Limb (tissue), 2 donors: ENCODE measurements at regions not wholly inside any gene's neighbourhood (a gene's known extent, or its start where the extent isn't known, plus 50 kb on each side); places are given as distances from the start of the nearest gene placed in this dataset.
A peak's percentile ranks its signal among the peaks of the same experiment; 100 is the strongest.

Experiments
- DNase-seq, 2 donors: peaks; one replicate each; pipeline ENCODE4 v3.0.0-alpha.2; 2016; ENCODE audit errors: extremely low spot score in 2 of 2

- DNase-seq = no peak
These were observed 109.9 kb upstream of the PAXBP1 start for GRCh38 chr21:32881458-32881857.

- DNase-seq = no peak
These were observed 112.5 kb upstream of the PAXBP1 start for GRCh38 chr21:32884062-32884461.

- no peak for DNase-seq
These were observed 114.8 kb upstream of the PAXBP1 start for GRCh38 chr21:32886339-32886738.

- DNase-seq = no peak
These were observed 115.5 kb upstream of the PAXBP1 start for GRCh38 chr21:32887026-32887425.

- no peak for DNase-seq
These were observed 117.4 kb upstream of the PAXBP1 start for GRCh38 chr21:32888971-32889370.

- no peak for DNase-seq
These were observed 118.0 kb upstream of the PAXBP1 start for GRCh38 chr21:32889596-32889995.

- no peak for DNase-seq
These were observed 122.8 kb upstream of the PAXBP1 start for GRCh38 chr21:32894321-32894720.

- DNase-seq = no peak
These were observed 124.9 kb upstream of the OLIG2 start for GRCh38 chr21:32900814-32901213.

GRCh38 chr21:32907521-32907920 is 118.2 kb upstream of the OLIG2 start:
- DNase-seq = no peak

GRCh38 chr21:32908534-32908933 is 117.2 kb upstream of the OLIG2 start:
- no peak for DNase-seq

- no peak for DNase-seq
These were observed 116.3 kb upstream of the OLIG2 start for GRCh38 chr21:32909393-32909792.

- DNase-seq = no peak
These were observed 111.2 kb upstream of the OLIG2 start for GRCh38 chr21:32914424-32915039.

- DNase-seq = no peak
These were observed 110.6 kb upstream of the OLIG2 start for GRCh38 chr21:32915099-32915498.

GRCh38 chr21:32916088-32916487 is 109.6 kb upstream of the OLIG2 start:
- DNase-seq = no peak

GRCh38 chr21:32916522-32917099 is 109.1 kb upstream of the OLIG2 start:
- DNase-seq = no peak

- peak; percentile 11 to 35 for DNase-seq
These were observed 108.2 kb upstream of the OLIG2 start for GRCh38 chr21:32917362-32918135.

GRCh38 chr21:32918478-32919120 is 107.1 kb upstream of the OLIG2 start:
- DNase-seq = no peak

GRCh38 chr21:32920474-32920873 is 105.3 kb upstream of the OLIG2 start:
- DNase-seq = no peak

- no peak for DNase-seq
These were observed 104.0 kb upstream of the OLIG2 start for GRCh38 chr21:32921632-32922230.

GRCh38 chr21:32925098-32925497 is 100.6 kb upstream of the OLIG2 start:
- no peak for DNase-seq

GRCh38 chr21:32929633-32930038 is 96.1 kb upstream of the OLIG2 start:
- DNase-seq = no peak

- DNase-seq = peak in 1 of 2 donors; percentile 24
These were observed 95.1 kb upstream of the OLIG2 start for GRCh38 chr21:32930673-32931072.
